GM19351 (cell line): ENCODE measurements at regions not wholly inside any gene's neighbourhood (a gene's known extent, or its start where the extent isn't known, plus 50 kb on each side); places are given as distances from the start of the nearest gene placed in this dataset.

Experiments used
- ATAC-seq: cut with Tn5 transposase; IDR thresholded peaks from one replicate; pipeline ENCODE4 v1.9.1; 2021; ENCODE audit warnings: mild to moderate bottlenecking, moderate library complexity; ENCODE audit not compliant: unreplicated experiment

GRCh38 chr3:89625945-89626344, 518.5 kb downstream of the EPHA3 start:
- no peak for ATAC-seq

GRCh38 chr3:89628856-89629670, 521.6 kb downstream of the EPHA3 start:
- ATAC-seq: no peak

- no peak for ATAC-seq
These were observed 527.7 kb downstream of the EPHA3 start for GRCh38 chr3:89635137-89635536.

- no peak for ATAC-seq
These were observed 537.3 kb downstream of the EPHA3 start for GRCh38 chr3:89644716-89645115.

- no peak for ATAC-seq
These were observed 542.0 kb downstream of the EPHA3 start for GRCh38 chr3:89649431-89649830.

GRCh38 chr3:89654031-89654430, 546.6 kb downstream of the EPHA3 start:
- no peak for ATAC-seq

- ATAC-seq: no peak
These were observed 549.0 kb downstream of the EPHA3 start for GRCh38 chr3:89656388-89656787.

GRCh38 chr3:89679686-89680085, 572.3 kb downstream of the EPHA3 start:
- no peak for ATAC-seq

- no peak for ATAC-seq
These were observed 575.1 kb downstream of the EPHA3 start for GRCh38 chr3:89682556-89682955.

GRCh38 chr3:89685731-89686130, 578.3 kb downstream of the EPHA3 start:
- ATAC-seq: no peak

- no peak for ATAC-seq
These were observed 583.2 kb downstream of the EPHA3 start for GRCh38 chr3:89690646-89691045.

- ATAC-seq: no peak
These were observed 585.2 kb downstream of the EPHA3 start for GRCh38 chr3:89692601-89693000.

GRCh38 chr3:89697321-89697916, 590.0 kb downstream of the EPHA3 start:
- ATAC-seq: no peak

GRCh38 chr3:89698208-89698830, 590.9 kb downstream of the EPHA3 start:
- no peak for ATAC-seq

GRCh38 chr3:89699229-89699628, 591.8 kb downstream of the EPHA3 start:
- no peak for ATAC-seq

GRCh38 chr3:89699771-89700170, 592.4 kb downstream of the EPHA3 start:
- ATAC-seq: no peak

- ATAC-seq: no peak
These were observed 595.0 kb downstream of the EPHA3 start for GRCh38 chr3:89702404-89702803.

- no peak for ATAC-seq
These were observed 605.8 kb downstream of the EPHA3 start for GRCh38 chr3:89713196-89713595.

GRCh38 chr3:89714237-89714636, 606.8 kb downstream of the EPHA3 start:
- no peak for ATAC-seq

- no peak for ATAC-seq
These were observed 632.9 kb downstream of the EPHA3 start for GRCh38 chr3:89740080-89740880.

- no peak for ATAC-seq
These were observed 633.4 kb downstream of the EPHA3 start for GRCh38 chr3:89740881-89741177.
